GM12873 (cell line): ENCODE measurements at regions not wholly inside any gene's neighbourhood (a gene's known extent, or its start where the extent isn't known, plus 50 kb on each side); places are given as distances from the start of the nearest gene placed in this dataset.

ENCODE experiments used
- CTCF ChIP-seq: IDR thresholded peaks from 2 replicates; pipeline ENCODE4 v1.5.1; 2012; ENCODE audit warnings: low read depth, mild to moderate bottlenecking, moderate library complexity, low read length, control low read depth; ENCODE audit not compliant: insufficient read depth; ENCODE audit errors: missing control alignments

- TF ChIP-seq CTCF: no peak
Observed at GRCh38 chr6:92737983-92738382, 681.4 kb downstream of the EPHA7 start.

- no peak for TF ChIP-seq CTCF
Observed at GRCh38 chr6:92723390-92723931, 695.9 kb downstream of the EPHA7 start.

- TF ChIP-seq CTCF: no peak
Observed at GRCh38 chr6:92719773-92720172, 699.6 kb downstream of the EPHA7 start.

- TF ChIP-seq CTCF: no peak
Observed at GRCh38 chr6:92716638-92717037, 702.7 kb downstream of the EPHA7 start.

- no peak for TF ChIP-seq CTCF
Observed at GRCh38 chr6:92715991-92716390, 703.4 kb downstream of the EPHA7 start.

- TF ChIP-seq CTCF: no peak
Observed at GRCh38 chr6:92714346-92714745, 705.0 kb downstream of the EPHA7 start.

GRCh38 chr6:92710048-92710447, 709.3 kb downstream of the EPHA7 start:
- no peak for TF ChIP-seq CTCF
